ENCODE measurements at regions not wholly inside any gene's neighbourhood (a gene's known extent, or its start where the extent isn't known, plus 50 kb on each side); places are given as distances from the start of the nearest gene placed in this dataset.
"Not testable (repeated sequence)": the region's sequence is repeated elsewhere in the genome, so short reads cannot be mapped to it uniquely, and the experiment has no call there.

DNA sequence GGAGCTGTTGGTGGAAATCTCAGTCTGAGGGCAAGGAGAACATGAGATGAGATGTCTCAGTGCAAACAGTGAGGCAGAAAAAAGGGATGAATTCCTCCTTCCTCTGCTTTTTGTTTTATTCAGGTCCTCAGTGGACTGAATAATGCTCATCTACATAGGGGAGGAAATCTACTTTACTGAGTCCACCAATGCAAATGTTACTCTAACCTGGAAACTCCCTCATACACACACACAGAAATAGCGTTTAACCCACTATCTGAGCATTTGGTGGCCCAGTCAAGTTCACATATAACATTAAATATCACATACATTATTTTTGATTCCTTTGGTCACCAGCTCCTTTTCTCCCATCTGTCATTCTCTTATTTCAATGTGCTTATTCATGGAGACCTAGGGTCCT lies 418.8 kb downstream of the TMEM135 start:
- TF ChIP-seq CTCF (IDR thresholded peaks at IDR 0.05) = no peak
- no peak overlapping the region for H3K27ac ChIP-seq
- no peaks in the 10 kb centered on the region for H3K4me1 ChIP-seq
- H3K4me3 ChIP-seq = no peak overlapping the region
- no peak for DNase-seq
- H3K9me3 ChIP-seq = no peaks in the 10 kb centered on the region
- intact Hi-C loops (cut with DNase I; ENCODE audit: low total_unique reads) = no loop called here
- no peaks in the 10 kb centered on the region for H3K27me3 ChIP-seq
- no peaks in the 10 kb centered on the region for H3K36me3 ChIP-seq

DNA sequence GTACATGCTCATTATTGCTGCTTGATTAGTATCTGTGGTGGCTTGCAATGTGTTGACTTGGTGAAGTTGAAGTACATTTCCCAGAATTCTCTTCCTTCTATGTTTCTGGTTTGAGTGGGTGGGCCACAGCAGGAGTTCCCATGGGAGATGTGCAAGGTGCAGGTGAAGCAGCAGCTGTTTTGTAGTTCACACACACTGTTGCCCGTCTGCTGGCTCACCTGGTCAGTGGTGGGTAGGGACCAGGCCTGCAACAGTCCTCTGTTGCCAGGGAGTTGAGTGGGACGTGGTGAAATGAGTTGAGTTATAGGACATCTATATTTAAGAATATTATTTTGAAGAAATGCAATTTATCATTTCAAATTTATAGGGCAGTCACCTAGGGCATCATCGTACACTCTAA lies 417.4 kb downstream of the TMEM135 start:
- H3K4me1 ChIP-seq = no peaks in the 10 kb centered on the region
- H3K36me3 ChIP-seq = no peaks in the 10 kb centered on the region
- no peak overlapping the region for H3K4me3 ChIP-seq
- H3K9me3 ChIP-seq = no peaks in the 10 kb centered on the region
- TF ChIP-seq CTCF (IDR thresholded peaks at IDR 0.05) = no peak
- no peak for DNase-seq
- intact Hi-C loops (cut with DNase I; ENCODE audit: low total_unique reads) = no loop called here
- no peaks in the 10 kb centered on the region for H3K27me3 ChIP-seq
- H3K27ac ChIP-seq = no peak overlapping the region

DNA sequence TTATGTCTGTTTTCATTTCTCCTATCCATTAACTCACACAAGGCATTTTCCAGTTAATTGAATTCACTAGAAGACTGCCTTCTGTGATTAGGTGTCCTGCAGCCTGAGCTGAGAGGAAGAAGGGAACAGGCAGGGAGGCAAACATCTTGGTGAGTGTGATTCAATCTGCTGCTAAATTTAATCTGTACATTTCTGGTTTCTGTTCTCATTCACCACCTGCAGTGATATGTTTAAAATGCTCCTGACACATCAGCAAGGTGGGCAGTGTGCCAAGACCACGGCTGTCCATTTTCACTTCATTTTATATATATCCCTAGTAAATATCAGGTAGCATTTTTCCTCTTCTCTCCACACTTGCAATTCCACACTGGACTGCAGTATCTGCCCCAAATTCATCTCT lies 416.5 kb downstream of the TMEM135 start:
- intact Hi-C loops (cut with DNase I; ENCODE audit: low total_unique reads) = no loop called here
- no peak for TF ChIP-seq CTCF (IDR thresholded peaks at IDR 0.05)
- Histone ChIP-seq H3K27ac (no peak overlapping the region), H3K27me3 (no peaks in the 10 kb centered on the region), H3K36me3 (no peaks in the 10 kb centered on the region), H3K9me3 (no peaks in the 10 kb centered on the region), H3K4me3 (no peak overlapping the region), H3K4me1 (no peaks in the 10 kb centered on the region)
- DNase-seq = no peak

DNA sequence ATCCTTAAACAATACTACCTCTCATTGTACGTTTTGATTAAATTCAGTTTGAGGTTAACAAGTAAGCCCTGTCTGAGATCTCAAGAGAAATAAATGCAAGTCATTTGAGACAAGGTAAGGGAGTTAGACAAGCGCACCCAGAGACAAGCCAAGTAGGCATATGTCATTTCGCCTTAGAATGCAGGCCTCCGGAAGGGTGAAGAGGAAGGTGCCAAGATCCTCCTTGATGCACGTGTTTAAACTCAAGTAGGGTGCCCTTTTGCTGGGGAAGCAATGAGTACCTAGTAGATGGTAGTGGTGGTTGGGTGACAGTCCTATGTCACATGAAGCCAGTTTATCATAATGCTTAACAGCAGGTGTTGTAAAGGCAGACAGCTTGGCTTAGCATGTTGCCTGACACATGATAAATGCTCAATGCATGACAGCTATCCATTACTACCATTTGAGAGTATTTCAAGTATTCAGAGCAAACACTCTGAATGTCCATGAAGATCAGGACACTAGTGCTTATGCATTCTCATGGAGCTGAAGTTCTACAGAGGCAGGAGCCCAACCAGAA lies 415.9 kb downstream of the TMEM135 start:
- intact Hi-C loops (cut with DNase I; ENCODE audit: low total_unique reads) = no loop called here
- no peak for TF ChIP-seq CTCF (IDR thresholded peaks at IDR 0.05)

DNA sequence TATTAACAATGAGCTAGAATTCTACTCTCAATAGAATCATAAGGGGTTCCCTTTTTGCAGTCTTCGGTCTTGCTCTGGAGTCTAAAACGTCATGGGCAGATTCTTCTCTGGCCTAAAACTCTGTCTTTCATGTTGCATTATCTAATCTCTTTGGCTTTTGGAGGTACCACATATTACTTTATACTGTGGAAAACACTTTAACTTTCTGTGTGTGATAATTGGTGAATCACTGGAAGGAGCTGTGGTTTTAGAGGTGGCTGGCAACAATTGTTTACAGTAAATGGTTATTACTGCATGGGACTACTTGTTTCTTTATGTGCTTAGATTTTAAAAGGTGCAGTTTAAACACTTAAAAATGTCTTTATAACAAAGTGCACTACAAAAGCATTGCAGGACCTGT lies 414.3 kb downstream of the TMEM135 start:
- H3K4me1 ChIP-seq; DNase-seq; H3K36me3 ChIP-seq; H3K4me3 ChIP-seq; H3K27ac ChIP-seq; H3K27me3 ChIP-seq; H3K9me3 ChIP-seq; intact Hi-C loops (cut with DNase I; ENCODE audit: low total_unique reads): not testable (repeated sequence)

More for the DNA sequence above, 415.9 kb downstream of the TMEM135 start:
- H3K9me3 ChIP-seq = no peaks in the 10 kb centered on the region
- no peak overlapping the region for H3K27ac ChIP-seq
- H3K27me3 ChIP-seq = no peaks in the 10 kb centered on the region
- H3K36me3 ChIP-seq = no peaks in the 10 kb centered on the region
- DNase-seq = no peak
- H3K4me3 ChIP-seq = no peak overlapping the region
- no peaks in the 10 kb centered on the region for H3K4me1 ChIP-seq

DNA sequence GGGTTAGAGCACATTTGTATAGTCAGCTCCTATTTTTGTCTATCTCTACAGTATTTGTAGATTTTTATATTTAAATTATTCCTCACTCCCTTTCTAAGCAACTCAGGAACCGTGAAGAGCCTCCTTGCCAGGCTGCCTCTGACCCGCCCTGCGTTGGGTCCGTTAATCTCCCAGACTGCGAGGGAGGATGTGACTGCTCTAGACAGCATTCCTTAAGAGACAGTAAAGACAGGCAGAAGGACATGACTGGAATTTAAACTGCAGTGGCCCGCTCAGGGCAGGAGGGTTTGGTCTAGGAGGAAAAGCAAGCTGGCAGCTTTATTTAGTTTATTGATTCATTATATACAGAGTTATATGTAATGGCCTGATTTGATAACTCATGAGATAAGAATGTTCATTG lies 413.7 kb downstream of the TMEM135 start:
- no peaks in the 10 kb centered on the region for H3K9me3 ChIP-seq
- TF ChIP-seq CTCF (IDR thresholded peaks at IDR 0.05) = no peak
- H3K4me1 ChIP-seq = no peaks in the 10 kb centered on the region
- no peaks in the 10 kb centered on the region for H3K27me3 ChIP-seq
- DNase-seq = no peak
- no peak overlapping the region for H3K27ac ChIP-seq
- H3K4me3 ChIP-seq = no peak overlapping the region
- intact Hi-C loops (cut with DNase I; ENCODE audit: low total_unique reads) = no loop called here
- H3K36me3 ChIP-seq = no peaks in the 10 kb centered on the region

All from tibial artery (tissue), 4 donors.